ENCODE measurements at regions not wholly inside any gene's neighbourhood (a gene's known extent, or its start where the extent isn't known, plus 50 kb on each side); places are given as distances from the start of the nearest gene placed in this dataset.

GRCh38 chr6:168374541-168375071, 55.0 kb upstream of the DACT2 start:
- intact Hi-C loops (cut with micrococcal nuclease) = no loop called here
- no peak overlapping the region for H3K23ac ChIP-seq (ENCODE audit: low read depth, low read length)
- H3K27ac ChIP-seq (ENCODE audit: insufficient read depth, low read length) = no peak overlapping the region
- H3K4ac ChIP-seq (ENCODE audit: low read depth, low read length) = no peak overlapping the region
- no peak overlapping the region for H2AFZ ChIP-seq (replicated peaks; ENCODE audit: low read length, poor library complexity)
- H2BK5ac ChIP-seq (ENCODE audit: low read depth, low read length, poor library complexity, severe bottlenecking) = no peak overlapping the region
- dilution Hi-C loops (cut with HindIII; ENCODE audit: low sequenced_read_pairs, unreplicated experiment) = no loop called here
- no peak overlapping the region for H3K9ac ChIP-seq (ENCODE audit: low read depth, low read length)
- H2BK120ac ChIP-seq (ENCODE audit: low read depth, low read length) = no peak overlapping the region
- WGBS, 2 experiments (ENCODE audit: extremely low coverage in 2 of 2, insufficient read length in 1 of 2) = 79% methylated on average over 5 of the region's 15 CpGs; no CpG with 5 or more reads in 1 of the 2 experiments
- no peak for TF ChIP-seq FOS (IDR thresholded peaks at IDR 0.05; ENCODE audit: low read depth, low read length)
- no peak for TF ChIP-seq MAFK (IDR thresholded peaks at IDR 0.05; ENCODE audit: low read depth, low read length)
- no peak for TF ChIP-seq USF2 (IDR thresholded peaks at IDR 0.05; ENCODE audit: low read depth, low read length)
- TF ChIP-seq POLR2A (IDR thresholded peaks at IDR 0.05; ENCODE audit: low read depth, low read length) = no peak
- no peak for TF ChIP-seq RAD21 (IDR thresholded peaks at IDR 0.05; ENCODE audit: low read length)
- TF ChIP-seq, protein P1, sequence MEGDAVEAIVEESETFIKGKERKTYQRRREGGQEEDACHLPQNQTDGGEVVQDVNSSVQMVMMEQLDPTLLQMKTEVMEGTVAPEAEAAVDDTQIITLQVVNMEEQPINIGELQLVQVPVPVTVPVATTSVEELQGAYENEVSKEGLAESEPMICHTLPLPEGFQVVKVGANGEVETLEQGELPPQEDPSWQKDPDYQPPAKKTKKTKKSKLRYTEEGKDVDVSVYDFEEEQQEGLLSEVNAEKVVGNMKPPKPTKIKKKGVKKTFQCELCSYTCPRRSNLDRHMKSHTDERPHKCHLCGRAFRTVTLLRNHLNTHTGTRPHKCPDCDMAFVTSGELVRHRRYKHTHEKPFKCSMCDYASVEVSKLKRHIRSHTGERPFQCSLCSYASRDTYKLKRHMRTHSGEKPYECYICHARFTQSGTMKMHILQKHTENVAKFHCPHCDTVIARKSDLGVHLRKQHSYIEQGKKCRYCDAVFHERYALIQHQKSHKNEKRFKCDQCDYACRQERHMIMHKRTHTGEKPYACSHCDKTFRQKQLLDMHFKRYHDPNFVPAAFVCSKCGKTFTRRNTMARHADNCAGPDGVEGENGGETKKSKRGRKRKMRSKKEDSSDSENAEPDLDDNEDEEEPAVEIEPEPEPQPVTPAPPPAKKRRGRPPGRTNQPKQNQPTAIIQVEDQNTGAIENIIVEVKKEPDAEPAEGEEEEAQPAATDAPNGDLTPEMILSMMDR (conservative IDR thresholded peaks at IDR 0.05; ENCODE audit: low read depth, low read length) = no peak
- no peak for TF ChIP-seq MXI1 (IDR thresholded peaks at IDR 0.05; ENCODE audit: borderline replicate concordance, low read depth, low read length)
- no peak for TF ChIP-seq CHD1 (IDR thresholded peaks at IDR 0.05; ENCODE audit: low read depth, low read length)
- no peak for TF ChIP-seq SMC3 (IDR thresholded peaks at IDR 0.05; ENCODE audit: low read depth, low read length)
- TF ChIP-seq RCOR1 (IDR thresholded peaks at IDR 0.05; ENCODE audit: insufficient replicate concordance, low read length) = no peak
- no peak for TF ChIP-seq NFE2L2 (IDR thresholded peaks at IDR 0.05; ENCODE audit: low read depth, low read length)
- TF ChIP-seq RFX5 (IDR thresholded peaks at IDR 0.05; ENCODE audit: low read depth, low read length) = no peak
- TF ChIP-seq BHLHE40 (IDR thresholded peaks at IDR 0.05; ENCODE audit: low read depth, low read length) = no peak
- no peak for TF ChIP-seq CEBPB (IDR thresholded peaks at IDR 0.05; ENCODE audit: low read depth, low read length)
- TF ChIP-seq, protein P2, sequence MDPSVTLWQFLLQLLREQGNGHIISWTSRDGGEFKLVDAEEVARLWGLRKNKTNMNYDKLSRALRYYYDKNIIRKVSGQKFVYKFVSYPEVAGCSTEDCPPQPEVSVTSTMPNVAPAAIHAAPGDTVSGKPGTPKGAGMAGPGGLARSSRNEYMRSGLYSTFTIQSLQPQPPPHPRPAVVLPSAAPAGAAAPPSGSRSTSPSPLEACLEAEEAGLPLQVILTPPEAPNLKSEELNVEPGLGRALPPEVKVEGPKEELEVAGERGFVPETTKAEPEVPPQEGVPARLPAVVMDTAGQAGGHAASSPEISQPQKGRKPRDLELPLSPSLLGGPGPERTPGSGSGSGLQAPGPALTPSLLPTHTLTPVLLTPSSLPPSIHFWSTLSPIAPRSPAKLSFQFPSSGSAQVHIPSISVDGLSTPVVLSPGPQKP (IDR thresholded peaks at IDR 0.05; ENCODE audit: borderline replicate concordance, low read depth, low read length) = no peak
- TF ChIP-seq MAZ (IDR thresholded peaks at IDR 0.05; ENCODE audit: borderline replicate concordance, low read depth, low read length) = no peak
- no TSS peak for BruUV-seq (replicated peaks)
- no peak overlapping the region for H4K8ac ChIP-seq (ENCODE audit: low read depth in 2 of 2, low read length in 2 of 2)
- no peak overlapping the region for H2AK9ac ChIP-seq (replicated peaks; ENCODE audit: low read depth, low read length, poor library complexity)
- H2BK15ac ChIP-seq (ENCODE audit: low read depth, low read length) = no peak overlapping the region
- H2BK20ac ChIP-seq (ENCODE audit: low read depth, low read length) = no peak overlapping the region
- no peak overlapping the region for H3K18ac ChIP-seq (ENCODE audit: low read depth, low read length)
- no peak overlapping the region for H3K56ac ChIP-seq (ENCODE audit: extremely low read depth, insufficient read depth, low read length)
- DNase-seq = no peak
- peaks cover 67% of the 10 kb centered on the region for H3K9me3 ChIP-seq (ENCODE audit: control insufficient read depth, insufficient read depth, low read length)
- no peak overlapping the region for H4K5ac ChIP-seq (ENCODE audit: low read depth, low read length)
- H3K4me3 ChIP-seq (ENCODE audit: insufficient read depth, low read depth, low read length) = no peak overlapping the region
- in situ Hi-C loops (cut with MboI; ENCODE audit: low sequenced_read_pairs) = no loop called here
- POLR2A ChIA-PET (ENCODE audit: unreplicated experiment) = interaction anchor here (0.6 kb wide), 1 partner anchor 29 kb away, joined by 12 read pairs; no protein-coding TSS in a partner anchor
- H2AK5ac ChIP-seq (ENCODE audit: low read depth, low read length) = no peak overlapping the region
- H3K14ac ChIP-seq (replicated peaks; ENCODE audit: low read depth, low read length) = no peak overlapping the region
- ATAC-seq (ENCODE audit: low read depth) = no peak
- no peaks in the 10 kb centered on the region for H3K36me3 ChIP-seq (ENCODE audit: control insufficient read depth, insufficient read depth, low read length)
- H3K4me1 ChIP-seq (ENCODE audit: control insufficient read depth, insufficient read depth, low read length) = no peaks in the 10 kb centered on the region
- H3K4me2 ChIP-seq (ENCODE audit: low read depth, low read length) = no peak overlapping the region
- CTCF ChIA-PET = no interaction called here
- H4K20me1 ChIP-seq (ENCODE audit: insufficient read depth, low read length) = no peaks in the 10 kb centered on the region
- H3K79me1 ChIP-seq (ENCODE audit: low read depth in 1 of 2, low read length in 2 of 2) = no peaks in the 10 kb centered on the region
- H3K27me3 ChIP-seq (ENCODE audit: control insufficient read depth, insufficient read depth, low read length) = no peaks in the 10 kb centered on the region
- no peak overlapping the region for H4K91ac ChIP-seq (ENCODE audit: insufficient read depth, low read depth, low read length)
- H3K9me1 ChIP-seq (ENCODE audit: insufficient read depth, low read length) = no peaks in the 10 kb centered on the region
